GM19372 (cell line): ENCODE measurements at regions not wholly inside any gene's neighbourhood (a gene's known extent, or its start where the extent isn't known, plus 50 kb on each side); places are given as distances from the start of the nearest gene placed in this dataset.
"Not testable (repeated sequence)": the region's sequence is repeated elsewhere in the genome, so short reads cannot be mapped to it uniquely, and the experiment has no call there.

Experiments used
- ATAC-seq: cut with Tn5 transposase; IDR thresholded peaks from one replicate; pipeline ENCODE4 v1.9.1; 2021; ENCODE audit warnings: mild to moderate bottlenecking, low read depth, moderate library complexity; ENCODE audit not compliant: unreplicated experiment

DNA sequence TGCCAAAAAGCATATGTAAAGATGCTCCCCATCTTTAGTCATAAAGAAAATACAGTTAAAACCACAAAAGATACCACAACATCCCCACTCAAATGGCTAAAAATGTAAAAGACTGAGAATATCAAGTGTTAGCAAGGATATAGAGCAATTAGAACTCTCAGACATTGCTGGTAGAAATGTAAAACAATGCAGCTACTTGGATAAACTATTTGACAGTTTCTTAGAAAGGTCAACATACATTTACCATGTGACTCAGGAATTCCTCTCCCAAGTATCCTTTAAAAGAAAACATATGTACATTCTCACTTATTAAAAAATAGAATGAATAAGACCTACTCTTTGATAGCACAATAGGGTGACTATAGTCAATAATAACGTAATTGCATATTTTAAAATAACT, 173.7 kb downstream of the HNRNPD start:
- ATAC-seq, result no peak

DNA sequence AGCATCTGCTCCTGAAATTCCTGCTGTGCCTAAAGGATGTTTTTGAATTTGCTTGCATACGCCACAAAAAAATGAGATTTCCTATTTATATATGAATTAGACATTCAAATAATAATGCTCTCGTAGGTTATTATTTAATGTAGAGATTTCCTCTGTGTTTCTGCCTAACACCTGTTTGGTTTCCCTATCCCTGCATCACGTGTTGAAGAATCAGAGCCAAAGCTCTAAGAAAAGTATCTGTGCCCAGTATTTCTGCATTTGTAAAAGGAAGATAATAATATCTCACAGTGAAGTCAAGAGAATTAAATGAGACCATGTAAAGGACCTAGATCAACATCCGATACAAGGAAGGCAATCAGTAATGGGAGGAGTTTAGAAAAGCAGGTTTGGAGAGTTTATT, 179.5 kb downstream of the HNRNPD start:
- no peak for ATAC-seq

DNA sequence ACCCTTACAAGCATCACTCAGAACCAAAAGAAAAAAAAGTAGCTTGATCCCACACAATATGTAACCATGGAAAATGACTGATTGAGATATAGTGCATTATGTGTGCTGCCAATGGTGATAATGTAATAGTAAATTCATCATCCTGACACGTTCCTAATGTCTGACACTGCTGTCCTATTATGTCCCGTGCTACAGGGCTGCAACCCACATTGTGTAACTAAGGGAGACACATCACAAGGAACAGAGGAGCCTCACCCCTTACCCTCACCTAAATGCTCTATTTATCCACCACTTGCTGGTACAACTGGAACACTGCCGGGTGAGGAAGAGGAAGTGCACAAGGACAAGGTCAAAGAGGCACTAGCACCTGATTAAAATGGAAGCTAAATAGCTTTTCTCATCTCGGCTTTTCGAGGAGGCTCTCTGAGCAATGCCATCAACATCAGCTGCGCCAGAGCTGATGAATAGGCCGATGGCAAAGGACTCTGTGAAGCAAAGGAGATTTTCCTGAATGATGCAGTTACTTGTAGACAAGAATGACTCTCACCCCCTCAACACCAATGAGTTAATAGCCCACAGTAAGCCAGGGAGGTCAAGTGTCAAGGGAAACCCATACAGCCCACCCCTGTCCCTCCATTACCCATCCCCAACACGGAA, 181.6 kb downstream of the HNRNPD start:
- no peak for ATAC-seq

DNA sequence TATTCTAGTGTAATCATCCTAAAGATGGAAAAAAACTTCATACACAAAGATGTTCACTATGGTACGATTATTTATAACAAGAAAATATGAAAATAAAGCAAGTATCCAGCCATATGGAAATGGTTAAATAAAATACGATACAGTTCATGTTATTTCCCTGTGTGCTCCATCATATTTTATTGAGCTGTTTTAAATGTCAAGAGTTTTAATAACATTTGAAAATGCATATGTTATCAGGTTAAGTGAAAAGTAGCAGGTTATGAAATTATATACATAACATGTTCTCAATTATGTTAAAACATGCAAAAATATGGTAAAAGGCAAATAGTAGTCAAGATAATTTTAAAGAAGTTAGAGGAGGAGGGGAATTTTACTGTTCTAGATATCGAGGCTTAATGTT, 192.0 kb downstream of the HNRNPD start:
- ATAC-seq, result no peak

DNA sequence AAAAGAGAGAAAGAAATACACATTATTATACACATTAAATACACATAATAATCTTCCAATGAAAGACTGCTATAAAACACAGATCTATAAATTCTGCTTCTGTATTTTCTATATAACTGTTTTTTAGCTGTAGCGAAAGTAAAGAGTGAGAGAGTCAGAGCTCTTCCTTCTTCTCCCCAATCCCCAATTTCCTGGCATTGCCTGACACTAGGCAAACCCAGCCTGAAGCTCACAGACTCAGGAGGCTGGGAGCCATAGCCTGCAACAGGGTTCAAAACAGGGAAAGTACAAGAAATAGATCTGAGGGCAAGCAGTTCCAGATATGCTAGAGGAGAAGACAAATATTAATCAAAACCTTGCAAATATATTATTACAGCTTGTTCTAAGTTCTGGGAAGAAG, 201.6 kb downstream of the HNRNPD start:
- no peak for ATAC-seq

DNA sequence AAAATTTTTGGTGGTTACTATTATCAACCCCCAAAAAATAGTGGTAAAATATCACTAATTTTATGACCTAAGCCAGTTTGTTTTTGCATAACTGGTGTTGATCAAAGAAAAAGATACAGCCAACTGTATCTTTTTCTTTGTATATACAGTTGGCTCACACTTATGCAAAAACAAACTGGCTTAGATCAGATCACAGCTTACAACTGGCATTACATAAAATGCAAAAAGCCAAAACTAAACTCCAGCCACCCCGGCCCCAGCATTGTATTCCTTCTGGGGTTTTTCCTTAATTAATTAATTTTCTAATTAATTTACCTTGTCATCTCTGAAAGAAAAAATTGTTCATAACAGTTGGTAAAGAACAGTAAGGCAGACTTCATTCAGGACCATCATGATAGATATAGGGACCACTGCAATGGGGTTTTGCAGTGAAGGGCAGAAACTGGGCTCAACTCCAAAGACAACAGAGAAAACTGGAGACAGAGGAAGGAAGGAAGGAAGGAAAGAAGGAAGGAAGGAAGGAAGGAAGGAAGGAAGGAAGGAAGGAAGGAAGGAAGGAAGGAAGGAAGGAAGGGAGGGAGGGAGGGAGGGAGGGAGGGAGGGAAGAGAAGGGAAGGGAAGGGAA, 202.1 kb downstream of the HNRNPD start:
- ATAC-seq, result no peak

DNA sequence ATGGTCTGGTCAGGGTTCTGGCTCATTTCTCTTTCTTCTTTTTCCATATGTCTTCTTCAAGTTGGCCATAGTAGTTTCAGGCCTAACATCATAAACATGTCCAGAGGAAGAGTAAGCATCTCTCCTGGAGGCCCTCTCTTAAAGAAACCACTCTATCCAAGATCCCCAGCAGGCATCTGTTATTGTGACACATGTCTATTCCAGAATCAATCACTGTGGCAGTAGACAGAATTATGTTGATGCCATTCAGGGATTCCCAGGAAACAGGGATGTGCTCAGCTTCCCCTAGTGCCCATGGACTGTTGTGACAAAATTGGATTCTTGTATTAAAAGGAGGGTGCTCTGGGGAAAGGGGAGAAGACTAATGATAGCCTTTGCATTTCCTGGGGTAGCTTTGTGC, 224.0 kb downstream of the HNRNPD start:
- no peak for ATAC-seq

DNA sequence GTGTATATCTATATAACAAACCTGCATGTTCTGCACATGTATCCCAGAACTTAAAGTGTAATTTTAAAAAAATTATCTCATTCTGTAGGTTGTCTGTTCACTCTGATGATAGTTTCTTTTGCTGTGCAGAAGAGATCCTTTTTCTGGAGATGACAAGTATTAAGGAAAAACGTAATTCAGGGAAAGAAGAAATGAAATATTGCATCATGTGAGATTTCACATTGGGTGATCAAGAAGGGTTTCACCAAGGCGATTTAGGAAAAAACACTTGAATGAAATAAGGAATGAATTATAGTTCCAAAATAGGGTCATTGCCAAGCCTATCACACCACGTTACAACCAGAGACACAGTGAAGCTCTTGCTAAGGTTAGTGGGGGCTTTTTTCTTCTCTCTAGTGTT, 227.9 kb downstream of the HNRNPD start:
- ATAC-seq, result no peak

DNA sequence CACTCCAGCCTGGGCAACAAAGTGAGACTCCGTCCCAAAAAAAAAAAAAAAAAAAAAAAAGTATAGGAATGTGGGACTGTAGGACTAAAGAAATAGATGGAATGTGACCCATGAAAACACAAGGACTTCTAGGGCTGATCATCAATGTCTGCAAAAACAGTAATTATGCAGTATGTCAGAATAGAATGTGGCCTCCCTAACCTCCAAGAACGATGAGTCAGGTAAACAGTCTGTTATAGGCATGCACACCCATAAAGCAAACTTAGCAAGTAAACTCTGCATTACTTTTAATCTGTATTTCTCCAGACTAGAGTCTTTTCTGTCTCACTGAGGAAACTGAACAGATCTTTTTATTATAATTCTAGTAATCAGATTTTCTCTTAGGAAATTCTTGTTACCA, 233.4 kb downstream of the HNRNPD start:
- no peak for ATAC-seq

DNA sequence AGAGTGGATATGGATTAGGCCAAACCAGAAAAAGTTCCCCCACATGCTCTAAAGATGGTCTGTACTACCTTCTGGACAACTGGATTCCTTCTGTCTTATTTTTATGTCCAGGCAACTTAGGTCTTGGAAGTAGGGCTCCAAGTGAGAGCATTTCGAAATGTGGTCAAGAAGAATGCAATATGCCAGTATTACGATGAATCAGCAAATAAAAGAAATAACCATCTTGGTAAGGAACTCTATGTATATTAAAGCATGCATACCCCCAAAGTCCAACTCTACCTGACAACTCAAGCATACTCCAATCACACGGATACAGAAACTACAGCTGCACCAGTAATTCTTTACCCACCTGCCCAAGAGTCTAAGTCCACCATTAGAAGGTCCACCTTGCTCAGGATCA, 234.5 kb downstream of the HNRNPD start:
- no peak for ATAC-seq

DNA sequence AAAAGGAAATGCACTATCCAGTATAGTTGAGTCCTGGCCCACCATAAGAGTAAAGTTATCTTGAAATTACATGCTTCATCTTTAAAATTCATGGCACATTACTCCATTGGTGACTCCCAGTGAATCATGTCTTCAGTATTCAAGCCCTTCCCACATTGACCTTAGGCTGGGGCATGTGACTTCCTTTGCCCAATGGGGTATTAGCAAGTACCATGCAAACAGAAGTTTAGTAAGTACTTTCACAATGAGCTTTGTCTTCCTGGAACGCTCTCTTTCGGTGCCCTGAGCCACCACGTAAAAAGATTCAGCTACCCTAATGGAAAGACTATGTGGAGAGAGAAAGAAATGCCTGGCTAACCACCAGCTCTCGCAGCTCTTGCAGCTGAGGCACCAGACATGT, 235.4 kb downstream of the HNRNPD start:
- ATAC-seq, result no peak

DNA sequence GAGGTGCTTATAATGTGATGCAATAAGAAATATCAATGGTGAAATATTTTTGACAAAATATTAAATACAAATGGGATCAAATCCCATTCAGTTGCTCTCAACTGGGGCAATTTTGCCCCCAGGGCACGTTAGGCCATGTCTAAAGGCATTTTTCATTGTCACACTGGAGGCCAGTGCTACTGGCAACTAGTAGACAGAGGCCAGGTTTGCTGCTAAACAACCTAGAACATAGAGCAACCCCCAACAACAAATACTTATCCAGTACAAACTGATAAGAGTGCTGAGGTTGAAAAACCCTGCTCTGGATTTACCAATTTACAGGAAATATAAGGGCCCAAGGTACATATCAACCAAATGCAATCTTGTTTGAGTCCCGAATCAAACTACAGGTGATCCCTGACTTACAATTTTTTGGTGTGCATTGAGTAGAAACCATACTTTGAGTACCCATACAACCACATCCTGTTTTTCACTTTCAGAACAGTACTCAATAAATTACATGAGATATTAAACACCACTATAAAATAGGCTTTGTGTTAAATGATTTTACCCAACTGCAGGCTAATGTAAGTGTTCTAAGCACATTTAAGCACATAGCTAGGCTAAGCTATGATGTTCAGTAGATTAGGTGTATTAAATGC, 237.5 kb downstream of the HNRNPD start:
- ATAC-seq, result no peak

DNA sequence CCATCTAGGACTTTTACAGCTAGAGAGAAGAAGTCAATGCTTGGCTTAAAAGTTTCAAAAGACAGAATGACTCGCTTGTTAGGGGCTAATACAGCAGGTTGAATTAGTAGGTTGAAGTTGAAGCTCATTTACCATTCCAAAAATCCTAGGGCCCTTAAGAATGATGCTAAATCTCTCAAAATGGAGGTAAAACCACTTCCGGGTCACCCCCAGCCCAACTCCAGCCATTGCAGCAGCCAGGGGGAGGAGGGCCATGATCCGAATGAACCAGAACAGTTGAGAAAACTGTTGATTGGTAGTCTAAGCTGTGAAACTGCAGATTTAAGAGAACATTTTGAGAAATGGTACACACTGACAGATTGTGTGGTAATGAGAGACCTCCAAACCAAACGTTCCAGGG, 245.4 kb downstream of the HNRNPD start:
- ATAC-seq, result no peak

DNA sequence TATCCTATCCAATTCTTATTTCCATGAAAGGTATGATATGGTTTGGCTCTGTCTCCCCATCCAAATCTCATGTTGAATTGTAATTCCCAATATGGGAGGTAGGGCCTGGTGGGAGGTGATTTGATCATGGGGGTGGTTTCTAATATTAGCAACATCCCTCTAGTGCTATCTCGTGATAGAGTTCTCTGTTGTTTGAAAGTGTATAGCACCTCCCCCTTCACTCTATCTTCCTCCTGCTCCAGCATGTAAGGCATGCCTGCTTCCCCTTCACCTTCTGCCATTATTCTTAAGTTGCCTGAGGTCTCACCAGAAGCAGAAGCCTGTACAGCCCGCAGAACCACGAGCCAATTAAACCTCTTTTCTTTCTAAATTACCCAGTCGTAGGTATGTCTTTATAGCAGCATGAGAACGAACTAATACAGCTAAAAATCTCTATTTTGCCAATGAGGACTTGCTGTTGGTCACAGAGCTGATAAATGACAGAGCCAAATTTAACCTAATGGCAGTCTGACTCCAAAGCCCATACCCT, 247.2 kb downstream of the HNRNPD start:
- no peak for ATAC-seq

DNA sequence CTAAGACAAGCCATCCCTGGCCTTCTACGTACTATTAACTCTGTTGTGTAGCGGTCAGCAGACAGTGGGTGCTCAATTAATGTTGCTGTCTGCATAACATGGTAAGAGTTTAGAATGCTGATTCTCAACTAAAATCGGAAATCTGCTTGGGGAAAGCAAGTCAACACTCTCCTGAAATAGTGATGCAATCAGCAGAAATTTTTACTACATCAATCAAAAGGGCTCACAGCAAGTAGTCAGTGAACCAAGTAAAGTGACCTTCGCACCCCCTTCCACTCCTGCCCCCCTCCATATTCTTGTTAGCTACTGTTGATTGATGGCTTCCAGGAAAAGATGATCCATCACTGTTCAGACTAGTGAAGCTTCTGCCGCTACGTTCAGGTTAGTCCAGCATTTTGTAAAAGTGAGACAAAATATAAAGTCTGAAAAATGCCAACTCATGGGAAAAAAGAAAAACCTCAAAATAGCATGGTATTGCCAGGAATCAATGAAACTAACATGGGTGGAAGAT, 247.9 kb downstream of the HNRNPD start:
- no peak for ATAC-seq

DNA sequence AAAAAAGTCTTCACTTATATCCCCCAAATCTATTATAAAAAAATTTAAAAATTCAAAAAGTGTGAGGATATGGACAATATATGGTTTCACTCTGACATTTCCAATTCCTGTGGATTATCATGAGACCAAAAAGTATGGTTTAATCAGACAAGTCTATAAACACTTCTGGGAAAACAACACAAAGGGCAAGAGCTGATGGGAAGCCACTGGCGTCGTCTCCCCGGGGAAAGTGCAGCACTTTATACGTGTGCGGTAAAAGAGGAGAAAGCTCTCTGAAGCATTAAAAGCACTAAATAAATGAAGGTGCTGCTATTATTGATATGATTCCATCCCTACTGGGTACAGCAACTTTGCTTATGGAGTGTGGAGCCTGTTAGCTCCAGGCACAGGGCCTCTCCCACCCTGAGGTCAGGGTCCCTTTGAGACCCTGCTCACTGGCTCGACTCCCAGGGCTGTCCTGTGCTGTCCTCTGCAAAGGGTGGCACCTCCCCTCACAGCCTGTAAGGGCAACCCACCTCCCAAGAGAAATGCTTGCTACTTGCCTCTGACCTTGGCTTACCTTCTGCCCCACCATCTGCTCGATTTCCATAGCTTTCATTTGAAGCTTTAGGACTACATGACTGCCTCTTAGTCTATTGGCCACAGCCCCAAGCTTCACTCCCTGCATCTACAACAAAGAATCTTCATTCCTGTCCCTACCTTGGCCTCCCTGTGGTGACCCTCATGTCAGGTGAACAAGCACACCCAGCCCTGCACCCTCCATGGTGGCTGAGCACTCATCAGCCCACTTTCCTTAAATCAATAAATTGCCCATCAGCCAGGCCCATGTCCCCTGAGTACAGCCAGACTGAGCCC, 248.6 kb downstream of the HNRNPD start:
- no peak for ATAC-seq

DNA sequence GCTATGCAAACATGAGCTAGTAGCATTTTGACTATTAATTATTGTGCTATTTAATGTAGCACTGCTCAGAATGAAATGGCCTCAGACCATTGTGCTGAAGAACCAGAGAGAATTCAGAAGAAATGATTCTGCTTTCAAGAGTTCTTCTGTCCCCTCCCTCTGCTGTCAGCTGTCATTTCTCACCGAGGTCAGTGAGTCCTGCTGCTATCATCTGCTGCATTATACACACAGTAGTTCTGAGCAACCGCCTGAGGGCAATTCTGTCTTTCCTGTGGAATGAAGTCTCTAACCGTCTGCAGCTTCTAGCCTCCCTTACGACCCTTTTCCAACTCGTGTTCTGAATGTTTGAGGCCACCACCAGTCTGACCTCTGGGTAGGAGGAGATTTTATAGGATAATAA, 249.4 kb downstream of the HNRNPD start:
- no peak for ATAC-seq

DNA sequence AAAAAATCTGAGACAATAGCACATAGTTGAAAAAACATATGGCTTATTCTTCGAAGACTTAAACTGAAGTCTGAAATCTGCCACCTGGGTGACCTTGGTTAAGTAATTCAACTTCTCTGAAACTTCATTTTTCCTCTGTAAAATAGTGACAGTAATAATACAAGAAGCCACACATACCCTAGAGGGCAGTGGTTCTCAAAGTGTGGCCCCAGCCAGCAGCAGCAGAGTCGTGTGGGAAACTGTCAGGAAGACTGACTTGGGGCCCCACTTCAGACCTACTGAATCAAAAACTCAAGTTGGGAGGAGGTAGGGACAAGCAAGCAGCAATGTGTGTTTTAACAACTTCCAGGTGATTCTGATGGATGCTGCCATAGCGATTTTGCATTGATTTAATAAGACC, 249.9 kb downstream of the HNRNPD start:
- no peak for ATAC-seq

DNA sequence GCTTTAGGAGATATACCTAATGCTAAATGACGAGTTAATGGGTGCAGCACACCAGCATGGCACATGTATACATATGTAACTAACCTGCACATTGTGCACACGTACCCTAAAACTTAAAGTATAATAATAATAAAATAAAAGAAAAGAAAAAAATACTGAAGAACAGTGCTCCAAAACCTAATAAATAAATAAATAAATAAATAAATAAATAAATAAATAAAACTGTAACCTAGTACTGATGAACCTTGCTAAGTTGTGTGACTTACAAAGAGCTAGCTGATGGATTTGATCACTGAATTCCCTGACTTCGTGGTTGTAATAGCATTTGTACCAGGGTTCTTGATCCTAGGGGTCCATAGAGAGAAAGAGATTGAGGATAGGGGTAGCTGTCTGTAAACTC, 258.6 kb downstream of the HNRNPD start:
- not testable (repeated sequence) for ATAC-seq

DNA sequence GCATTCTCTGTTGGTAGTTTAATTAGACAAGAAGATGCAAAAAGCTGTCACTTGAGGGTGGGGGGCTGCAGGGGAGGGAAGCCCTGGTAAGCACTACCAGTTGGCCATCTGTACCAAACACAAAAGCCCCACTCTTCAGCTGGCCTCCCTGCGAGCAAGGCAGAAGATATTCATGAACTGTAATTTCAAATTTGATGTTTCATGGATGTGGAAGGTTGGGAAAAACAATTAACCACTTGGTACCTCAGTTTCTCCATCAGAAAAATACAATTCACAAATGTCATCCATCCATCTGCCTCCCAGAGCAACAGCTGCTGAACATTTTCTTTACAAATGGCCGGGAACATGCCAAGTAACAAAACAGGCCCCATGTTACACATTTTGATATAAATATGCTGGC, 265.3 kb downstream of the HNRNPD start:
- ATAC-seq, result no peak

DNA sequence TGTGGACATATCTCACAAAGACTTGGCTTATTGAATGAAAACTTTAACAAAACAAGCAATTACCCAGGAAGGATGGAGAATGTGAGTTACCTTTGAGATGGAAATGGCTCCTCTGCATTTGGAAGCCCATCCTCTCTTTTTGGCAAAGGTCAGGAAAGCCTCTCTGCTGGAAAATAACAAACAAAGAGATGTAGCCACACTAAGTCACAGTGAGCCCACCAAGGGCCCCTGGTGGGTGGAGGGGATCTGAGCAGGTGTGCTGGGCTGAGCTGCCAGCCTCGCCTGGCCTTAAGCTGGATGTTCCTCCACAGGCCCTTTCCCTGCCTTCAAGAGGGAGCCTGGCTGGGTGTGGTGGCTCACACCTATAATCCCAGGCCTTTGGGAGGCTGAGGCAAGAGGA, 269.2 kb downstream of the HNRNPD start:
- ATAC-seq, result no peak
